IgD-negative memory B cell (primary cell): ENCODE measurements at regions not wholly inside any gene's neighbourhood (a gene's known extent, or its start where the extent isn't known, plus 50 kb on each side); places are given as distances from the start of the nearest gene placed in this dataset.
"Not testable (repeated sequence)": the region's sequence is repeated elsewhere in the genome, so short reads cannot be mapped to it uniquely, and the experiment has no call there.

ENCODE experiments used
- H3K27ac Mint-ChIP-seq, 3 donors: one replicate each; pipeline ENCODE4 v1.8.0; 2020 to 2022; ENCODE audit warnings: mild to moderate bottlenecking in 3 of 3, mixed read lengths in 3 of 3, moderate library complexity in 1 of 3
- H3K27me3 Mint-ChIP-seq: one replicate; pipeline ENCODE4 v1.8.0; 2021; ENCODE audit warnings: mixed read lengths
- H3K36me3 Mint-ChIP-seq: one replicate; pipeline ENCODE4 v1.8.0; 2020; ENCODE audit warnings: mild to moderate bottlenecking, mixed read lengths
- H3K4me1 Mint-ChIP-seq, 3 donors: one replicate each; pipeline ENCODE4 v1.8.0; 2020 to 2022; ENCODE audit warnings: mixed read lengths in 3 of 3, mild to moderate bottlenecking in 1 of 3
- H3K4me3 Mint-ChIP-seq, 4 donors: one replicate each; pipeline ENCODE4 v1.8.0; 2020 to 2022; ENCODE audit warnings: mild to moderate bottlenecking in 4 of 4, mixed read lengths in 4 of 4, moderate library complexity in 3 of 4
- H3K9me3 Mint-ChIP-seq, 3 donors: one replicate each; pipeline ENCODE4 v1.8.0; 2020 to 2021; ENCODE audit warnings: mixed read lengths in 3 of 3, mild to moderate bottlenecking in 1 of 3

GRCh38 chr16:52708476-52708875 lies 161.5 kb upstream of the TOX3 start:
- Mint-ChIP-seq H3K36me3 (no peaks in the 10 kb centered on the region), H3K4me3 (peak overlapping the region in 1 of 4 donors; percentile 21), H3K27me3 (no peaks in the 10 kb centered on the region), H3K9me3 (peaks cover 0 to 7% (median 3%) of the 10 kb centered on the region in 3 donors), H3K4me1 (no peaks in the 10 kb centered on the region), H3K27ac (no peak overlapping the region)

GRCh38 chr16:52707676-52708337 lies 160.9 kb upstream of the TOX3 start:
- H3K27me3 Mint-ChIP-seq = no peaks in the 10 kb centered on the region
- H3K4me1 Mint-ChIP-seq = no peaks in the 10 kb centered on the region
- no peak overlapping the region for H3K4me3 Mint-ChIP-seq
- H3K27ac Mint-ChIP-seq = no peak overlapping the region
- H3K36me3 Mint-ChIP-seq = no peaks in the 10 kb centered on the region
- peaks cover 0 to 7% (median 3%) of the 10 kb centered on the region in 3 donors for H3K9me3 Mint-ChIP-seq

- Mint-ChIP-seq H3K36me3 (no peaks in the 10 kb centered on the region), H3K27ac (no peak overlapping the region), H3K4me1 (no peaks in the 10 kb centered on the region), H3K9me3 (peaks cover 0 to 5% (median 3%) of the 10 kb centered on the region in 3 donors), H3K4me3 (no peak overlapping the region), H3K27me3 (no peaks in the 10 kb centered on the region)
Observed at GRCh38 chr16:52705122-52705521, 158.2 kb upstream of the TOX3 start.

GRCh38 chr16:52697971-52698370 lies 151.0 kb upstream of the TOX3 start:
- peaks cover 1% of the 10 kb centered on the region for H3K27me3 Mint-ChIP-seq
- no peak overlapping the region for H3K4me3 Mint-ChIP-seq
- no peaks in the 10 kb centered on the region for H3K36me3 Mint-ChIP-seq
- H3K9me3 Mint-ChIP-seq = peaks cover 2 to 13% (median 3%) of the 10 kb centered on the region in 3 donors
- no peaks in the 10 kb centered on the region for H3K4me1 Mint-ChIP-seq
- H3K27ac Mint-ChIP-seq = no peak overlapping the region

GRCh38 chr16:52696126-52696525 lies 149.2 kb upstream of the TOX3 start:
- H3K36me3 Mint-ChIP-seq = peaks cover 2% of the 10 kb centered on the region
- no peak overlapping the region for H3K4me3 Mint-ChIP-seq
- H3K27ac Mint-ChIP-seq = no peak overlapping the region
- H3K9me3 Mint-ChIP-seq = peaks cover 2 to 20% (median 4%) of the 10 kb centered on the region in 3 donors
- H3K27me3 Mint-ChIP-seq = peaks cover 1% of the 10 kb centered on the region
- no peaks in the 10 kb centered on the region for H3K4me1 Mint-ChIP-seq

GRCh38 chr16:52690468-52690867 lies 143.5 kb upstream of the TOX3 start:
- Mint-ChIP-seq H3K27me3 (peaks cover 1% of the 10 kb centered on the region), H3K4me1 (no peaks in the 10 kb centered on the region), H3K36me3 (peaks cover 2% of the 10 kb centered on the region), H3K27ac (no peak overlapping the region), H3K9me3 (peaks cover 0 to 26% (median 7%) of the 10 kb centered on the region in 3 donors), H3K4me3 (no peak overlapping the region)

- Mint-ChIP-seq H3K4me3 (no peak overlapping the region), H3K36me3 (no peaks in the 10 kb centered on the region), H3K4me1 (no peaks in the 10 kb centered on the region), H3K27me3 (no peaks in the 10 kb centered on the region), H3K9me3 (peaks cover 2 to 19% (median 6%) of the 10 kb centered on the region in 3 donors), H3K27ac (no peak overlapping the region)
Observed at GRCh38 chr16:52680993-52681392, 134.1 kb upstream of the TOX3 start.

GRCh38 chr16:52677501-52677900 lies 130.6 kb upstream of the TOX3 start:
- Mint-ChIP-seq H3K36me3 (no peaks in the 10 kb centered on the region), H3K4me3 (no peak overlapping the region), H3K27ac (no peak overlapping the region), H3K27me3 (no peaks in the 10 kb centered on the region), H3K9me3 (peaks cover 3 to 11% (median 4%) of the 10 kb centered on the region in 3 donors), H3K4me1 (no peaks in the 10 kb centered on the region)

- Mint-ChIP-seq H3K4me3 (no peak overlapping the region), H3K9me3 (peaks cover 3 to 14% (median 4%) of the 10 kb centered on the region in 3 donors)
Observed at GRCh38 chr16:52676959-52677358, 130.0 kb upstream of the TOX3 start.

GRCh38 chr16:52671590-52671989 lies 124.6 kb upstream of the TOX3 start:
- Mint-ChIP-seq H3K27me3 (no peaks in the 10 kb centered on the region), H3K9me3 (peaks cover 0 to 15% (median 7%) of the 10 kb centered on the region in 3 donors), H3K27ac (no peak overlapping the region), H3K36me3 (no peaks in the 10 kb centered on the region), H3K4me1 (no peaks in the 10 kb centered on the region), H3K4me3 (no peak overlapping the region)

More at GRCh38 chr16:52676959-52677358, 130.0 kb upstream of the TOX3 start:
- Mint-ChIP-seq H3K27ac (no peak overlapping the region), H3K27me3 (no peaks in the 10 kb centered on the region), H3K36me3 (no peaks in the 10 kb centered on the region), H3K4me1 (no peaks in the 10 kb centered on the region)

- Mint-ChIP-seq H3K27ac (no peak overlapping the region), H3K36me3 (no peaks in the 10 kb centered on the region), H3K4me3 (no peak overlapping the region), H3K27me3 (peaks cover 2% of the 10 kb centered on the region), H3K9me3 (peaks cover 6 to 18% (median 8%) of the 10 kb centered on the region in 3 donors), H3K4me1 (no peaks in the 10 kb centered on the region)
Observed at GRCh38 chr16:52657924-52658323, 111.0 kb upstream of the TOX3 start.

- not testable (repeated sequence) for H3K36me3 Mint-ChIP-seq, H3K27me3 Mint-ChIP-seq, H3K27ac Mint-ChIP-seq, H3K4me1 Mint-ChIP-seq, H3K4me3 Mint-ChIP-seq
- H3K9me3 Mint-ChIP-seq = peaks cover 5 to 15% (median 8%) of the 10 kb centered on the region in 3 donors
Observed at GRCh38 chr16:52655916-52656315, 109.0 kb upstream of the TOX3 start.

GRCh38 chr16:52655156-52655555 lies 108.2 kb upstream of the TOX3 start:
- H3K4me1 Mint-ChIP-seq, H3K27me3 Mint-ChIP-seq, H3K9me3 Mint-ChIP-seq, H3K4me3 Mint-ChIP-seq, H3K36me3 Mint-ChIP-seq: not testable (repeated sequence)
- H3K27ac Mint-ChIP-seq = peak overlapping the region in 1 of 3 donors; percentile 54

GRCh38 chr16:52652033-52652432 lies 105.1 kb upstream of the TOX3 start:
- Mint-ChIP-seq H3K27ac (no peak overlapping the region), H3K4me3 (no peak overlapping the region), H3K9me3 (peaks cover 0 to 2% (median 1%) of the 10 kb centered on the region in 3 donors), H3K27me3 (peaks cover 2% of the 10 kb centered on the region), H3K4me1 (no peaks in the 10 kb centered on the region), H3K36me3 (no peaks in the 10 kb centered on the region)

- Mint-ChIP-seq H3K4me3 (no peak overlapping the region), H3K36me3 (no peaks in the 10 kb centered on the region), H3K27ac (no peak overlapping the region), H3K4me1 (no peaks in the 10 kb centered on the region), H3K27me3 (peaks cover 2% of the 10 kb centered on the region), H3K9me3 (peaks cover 1 to 3% (median 2%) of the 10 kb centered on the region in 3 donors)
Observed at GRCh38 chr16:52650789-52651188, 103.8 kb upstream of the TOX3 start.

- Mint-ChIP-seq H3K9me3 (peaks cover 2 to 4% (median 3%) of the 10 kb centered on the region in 3 donors), H3K4me3 (no peak overlapping the region), H3K36me3 (no peaks in the 10 kb centered on the region), H3K4me1 (no peaks in the 10 kb centered on the region), H3K27ac (no peak overlapping the region), H3K27me3 (no peaks in the 10 kb centered on the region)
Observed at GRCh38 chr16:52650318-52650717, 103.4 kb upstream of the TOX3 start.
